Gastroesophageal sphincter (tissue), 3 donors: ENCODE measurements at regions not wholly inside any gene's neighbourhood (a gene's known extent, or its start where the extent isn't known, plus 50 kb on each side); places are given as distances from the start of the nearest gene placed in this dataset.

Experiments
- POLR2A ChIP-seq, 2 donors: fragments of 450-650 bp; IDR thresholded peaks; one replicate each; pipeline ENCODE4 v1.6.1; 2017; ENCODE audit warnings: antibody characterized with exemption in 2 of 2, mild to moderate bottlenecking in 2 of 2, moderate library complexity in 1 of 2
- TF ChIP-seq, protein P1 (sequence below), 4 experiments: fragments of 200-600 bp in 2 of 4; fragments of 450-650 bp in 2 of 4; sonication (generic) in 1 of 4; IDR thresholded peaks; one replicate each; pipeline ENCODE4 v1.5.1; 2017 to 2019; ENCODE audit warnings: antibody characterized with exemption in 4 of 4, mild to moderate bottlenecking in 2 of 4, moderate library complexity in 2 of 4

DNA sequence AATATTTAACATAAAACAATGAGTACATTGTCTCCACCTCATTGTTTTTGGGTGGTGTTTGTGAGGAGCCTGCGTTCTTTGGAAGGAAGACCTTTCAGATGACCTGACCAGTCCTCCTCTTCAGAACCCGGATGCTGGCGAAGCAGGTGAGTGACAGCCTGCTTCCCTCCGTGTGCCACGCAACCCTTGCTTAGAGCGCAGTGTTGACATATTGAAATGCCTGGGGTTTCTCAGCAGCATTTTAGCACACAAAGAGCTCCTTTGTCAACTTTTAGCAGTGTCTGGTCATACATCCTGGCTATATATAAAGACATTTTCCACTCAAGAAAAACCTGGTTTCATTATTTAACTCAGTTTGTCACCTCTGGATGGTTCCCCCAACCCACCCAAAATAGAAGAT, 335.7 kb upstream of the POU3F3 start:
- no peak for TF ChIP-seq POLR2A (IDR thresholded peaks at IDR 0.05)
- TF ChIP-seq, protein P1, sequence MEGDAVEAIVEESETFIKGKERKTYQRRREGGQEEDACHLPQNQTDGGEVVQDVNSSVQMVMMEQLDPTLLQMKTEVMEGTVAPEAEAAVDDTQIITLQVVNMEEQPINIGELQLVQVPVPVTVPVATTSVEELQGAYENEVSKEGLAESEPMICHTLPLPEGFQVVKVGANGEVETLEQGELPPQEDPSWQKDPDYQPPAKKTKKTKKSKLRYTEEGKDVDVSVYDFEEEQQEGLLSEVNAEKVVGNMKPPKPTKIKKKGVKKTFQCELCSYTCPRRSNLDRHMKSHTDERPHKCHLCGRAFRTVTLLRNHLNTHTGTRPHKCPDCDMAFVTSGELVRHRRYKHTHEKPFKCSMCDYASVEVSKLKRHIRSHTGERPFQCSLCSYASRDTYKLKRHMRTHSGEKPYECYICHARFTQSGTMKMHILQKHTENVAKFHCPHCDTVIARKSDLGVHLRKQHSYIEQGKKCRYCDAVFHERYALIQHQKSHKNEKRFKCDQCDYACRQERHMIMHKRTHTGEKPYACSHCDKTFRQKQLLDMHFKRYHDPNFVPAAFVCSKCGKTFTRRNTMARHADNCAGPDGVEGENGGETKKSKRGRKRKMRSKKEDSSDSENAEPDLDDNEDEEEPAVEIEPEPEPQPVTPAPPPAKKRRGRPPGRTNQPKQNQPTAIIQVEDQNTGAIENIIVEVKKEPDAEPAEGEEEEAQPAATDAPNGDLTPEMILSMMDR (IDR thresholded peaks at IDR 0.05) = no peak
